GM10248 (cell line): ENCODE measurements at regions not wholly inside any gene's neighbourhood (a gene's known extent, or its start where the extent isn't known, plus 50 kb on each side); places are given as distances from the start of the nearest gene placed in this dataset.

Source experiments
- CTCF ChIA-PET: fragments of 300-600 bp; sonication (Branson Sonifier 250); formaldehyde crosslinking; extraction: SDS; loops from one replicate; lab custom pipeline; 2021; ENCODE audit warnings: antibody characterized with exemption; lab: Yijun Ruan, JAX
- POLR2A ChIA-PET: fragments of 350-650 bp; sonication (Branson Sonifier 250); formaldehyde crosslinking; extraction: SDS; loops from one replicate; lab custom pipeline; 2020; ENCODE audit warnings: antibody characterized with exemption; lab: Yijun Ruan, JAX
- DNase-seq: peaks from one replicate; pipeline ENCODE4 v3.0.0; 2012; ENCODE audit errors: extremely low spot score
- CTCF ChIP-seq: IDR thresholded peaks from 2 replicates; pipeline ENCODE4 v1.5.1; 2012; ENCODE audit warnings: mild to moderate bottlenecking, low read depth; ENCODE audit errors: extremely low read depth, missing control alignments, control extremely low read depth

DNA sequence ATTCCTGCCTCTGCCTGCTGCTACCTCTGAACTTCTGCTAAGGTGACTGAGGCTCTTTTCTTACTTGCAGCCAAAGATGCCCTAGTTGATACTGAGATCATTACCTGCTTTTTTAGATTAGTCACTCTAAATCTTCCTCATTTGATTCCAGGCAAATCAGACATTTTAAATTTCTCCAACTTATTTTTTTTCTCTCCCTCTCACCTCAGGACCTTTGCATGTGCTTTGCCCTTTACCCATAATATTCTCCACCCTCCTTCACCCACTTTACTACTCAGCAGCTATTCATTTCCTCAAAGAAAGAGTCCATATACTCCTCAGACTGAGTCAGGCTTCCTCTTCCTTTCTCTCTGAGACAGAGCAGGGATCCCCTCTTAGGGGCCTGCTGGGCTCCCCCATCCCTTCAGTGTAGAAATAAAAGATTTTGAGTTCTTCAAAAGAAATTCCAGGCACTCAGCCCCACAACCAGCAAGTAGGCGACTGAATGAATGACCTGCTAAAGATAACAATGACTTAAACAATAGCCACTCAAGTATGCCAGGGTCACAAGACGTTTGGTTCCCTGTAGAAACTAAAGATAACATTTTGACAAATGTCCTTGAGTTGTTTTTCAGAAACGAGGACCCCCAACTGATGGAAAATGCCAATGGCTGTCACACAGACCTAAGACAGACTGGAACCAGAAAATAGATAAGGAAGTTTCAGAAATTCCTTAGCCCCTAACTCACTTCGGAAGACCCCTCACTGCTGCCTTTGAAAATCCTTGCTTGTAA, 104.2 kb downstream of the MTNR1B start:
- no peak for DNase-seq
- POLR2A ChIA-PET, result no interaction called here
- CTCF ChIA-PET, result no interaction called here
- no peak for TF ChIP-seq CTCF

GRCh38 chr11:93074352-93074751, 104.9 kb downstream of the MTNR1B start:
- ChIA-PET CTCF (no interaction called here), POLR2A (no interaction called here)
- DNase-seq, result no peak
- TF ChIP-seq CTCF, result no peak

GRCh38 chr11:93075782-93076181, 106.3 kb downstream of the MTNR1B start:
- ChIA-PET CTCF (interaction anchor here (1.3 kb wide), 1 partner anchor 10 kb away, joined by 4 read pairs; no protein-coding TSS in a partner anchor), POLR2A (no interaction called here)
- DNase-seq, result no peak
- TF ChIP-seq CTCF, result no peak

- DNase-seq, result no peak
- CTCF ChIA-PET, result interaction anchor here (1.2 to 1.6 kb wide), 3 partner anchors 15 to 35 kb away, joined by 3 to 4 read pairs (median 4); no protein-coding TSS in a partner anchor
- TF ChIP-seq CTCF, result no peak
- POLR2A ChIA-PET, result no interaction called here
Observed at GRCh38 chr11:93080146-93080759, 110.8 kb downstream of the MTNR1B start.

- no peak for TF ChIP-seq CTCF
- CTCF ChIA-PET, result interaction anchor here (1.2 kb wide), 1 partner anchor 12 kb away, joined by 3 read pairs; no protein-coding TSS in a partner anchor
- DNase-seq, result no peak
- POLR2A ChIA-PET, result no interaction called here
Observed at GRCh38 chr11:93081694-93082093, 112.2 kb downstream of the MTNR1B start.

- TF ChIP-seq CTCF, result no peak
- CTCF ChIA-PET, result interaction anchor here (1.2 kb wide), 1 partner anchor 11 kb away, joined by 3 read pairs; no protein-coding TSS in a partner anchor
- POLR2A ChIA-PET, result no interaction called here
- no peak for DNase-seq
Observed at GRCh38 chr11:93082900-93083299, 113.4 kb downstream of the MTNR1B start.
